AG04450 (cell line): ENCODE measurements at regions not wholly inside any gene's neighbourhood (a gene's known extent, or its start where the extent isn't known, plus 50 kb on each side); places are given as distances from the start of the nearest gene placed in this dataset.

Experiments used
- CTCF ChIA-PET: fragments of 300-600, 350-600 bp; formaldehyde crosslinking; extraction: SDS; loops from one replicate; lab custom pipeline; 2022; ENCODE audit warnings: antibody characterized with exemption, inconsistent platforms; lab: Charles Lee
- POLR2A ChIA-PET: fragments of 350-600 bp; formaldehyde crosslinking; extraction: SDS; loops from one replicate; lab custom pipeline; 2021; ENCODE audit warnings: antibody characterized with exemption, inconsistent platforms; lab: Yijun Ruan, JAX
- DNase-seq: peaks from one replicate; pipeline ENCODE4 v3.0.0-alpha.2; 2011; ENCODE audit warnings: low read depth, low spot score
- H3K27ac ChIP-seq: one replicate; pipeline ENCODE4 v1.5.1; 2012; ENCODE audit warnings: low read depth, low read length, control low read depth
- H3K27me3 ChIP-seq: one replicate; pipeline ENCODE4 v1.6.0; 2012; ENCODE audit warnings: low read length; ENCODE audit not compliant: control insufficient read depth, insufficient read depth
- H3K4me3 ChIP-seq: 2 replicates; pipeline ENCODE4 v1.5.1; 2011; ENCODE audit warnings: mild to moderate bottlenecking, low read depth, low read length, control low read depth
- H3K9me3 ChIP-seq: 2 replicates; pipeline ENCODE4 v1.5.1; 2012; ENCODE audit warnings: low read length; ENCODE audit not compliant: control insufficient read depth, insufficient read depth
- TF ChIP-seq, protein P1 (sequence below): IDR thresholded peaks from 2 replicates; pipeline ENCODE4 v1.5.1; 2011; ENCODE audit warnings: low read depth, low read length, control low read depth, inconsistent platforms

DNA sequence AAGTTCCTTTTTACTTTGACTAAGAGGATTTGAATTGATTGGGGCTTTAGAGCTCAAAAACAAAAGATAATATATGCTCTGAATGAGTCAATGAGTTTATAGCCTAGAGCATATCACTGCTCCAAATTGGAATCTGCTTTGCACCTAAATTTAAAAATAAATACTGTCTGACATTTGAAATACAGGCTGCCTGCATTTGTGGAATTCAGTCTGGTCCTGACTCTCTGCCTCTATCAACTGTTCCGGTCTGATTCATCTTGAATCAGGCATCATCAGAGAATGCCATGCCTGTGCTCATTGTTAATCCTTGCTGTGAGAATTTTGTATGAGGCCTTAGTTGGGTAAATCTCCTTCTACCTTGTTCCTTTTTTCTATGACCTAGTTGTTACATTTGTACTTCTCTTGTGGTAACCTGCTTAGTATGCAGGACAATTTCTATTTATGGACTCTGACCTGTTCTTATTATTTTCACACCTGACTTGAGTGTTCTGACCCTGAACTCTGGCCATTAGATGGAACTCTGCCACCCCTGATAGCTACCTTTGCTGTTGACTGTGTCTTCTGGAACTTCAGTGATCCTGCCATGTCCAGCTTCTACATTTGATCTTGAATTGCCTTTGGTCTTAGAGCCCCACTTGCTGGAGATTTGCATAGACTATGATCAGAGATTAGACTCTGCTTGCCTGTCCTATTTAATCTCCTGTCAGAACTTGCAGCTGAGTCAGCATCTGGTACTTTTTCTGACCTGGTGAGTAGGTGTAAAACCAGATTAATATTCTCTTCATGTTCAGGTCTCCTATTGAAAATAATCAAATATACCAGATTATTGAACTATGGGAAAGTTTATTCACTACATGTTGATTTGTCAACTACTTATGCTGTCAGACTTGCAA lies 442.7 kb upstream of the HS3ST5 start:
- CTCF ChIA-PET, result no interaction called here
- H3K9me3 ChIP-seq, result no peaks in the 10 kb centered on the region
- DNase-seq, result no peak
- H3K27ac ChIP-seq, result no peak overlapping the region
- POLR2A ChIA-PET, result no interaction called here
- no peak overlapping the region for H3K4me3 ChIP-seq
- no peaks in the 10 kb centered on the region for H3K27me3 ChIP-seq
- TF ChIP-seq, protein P1, sequence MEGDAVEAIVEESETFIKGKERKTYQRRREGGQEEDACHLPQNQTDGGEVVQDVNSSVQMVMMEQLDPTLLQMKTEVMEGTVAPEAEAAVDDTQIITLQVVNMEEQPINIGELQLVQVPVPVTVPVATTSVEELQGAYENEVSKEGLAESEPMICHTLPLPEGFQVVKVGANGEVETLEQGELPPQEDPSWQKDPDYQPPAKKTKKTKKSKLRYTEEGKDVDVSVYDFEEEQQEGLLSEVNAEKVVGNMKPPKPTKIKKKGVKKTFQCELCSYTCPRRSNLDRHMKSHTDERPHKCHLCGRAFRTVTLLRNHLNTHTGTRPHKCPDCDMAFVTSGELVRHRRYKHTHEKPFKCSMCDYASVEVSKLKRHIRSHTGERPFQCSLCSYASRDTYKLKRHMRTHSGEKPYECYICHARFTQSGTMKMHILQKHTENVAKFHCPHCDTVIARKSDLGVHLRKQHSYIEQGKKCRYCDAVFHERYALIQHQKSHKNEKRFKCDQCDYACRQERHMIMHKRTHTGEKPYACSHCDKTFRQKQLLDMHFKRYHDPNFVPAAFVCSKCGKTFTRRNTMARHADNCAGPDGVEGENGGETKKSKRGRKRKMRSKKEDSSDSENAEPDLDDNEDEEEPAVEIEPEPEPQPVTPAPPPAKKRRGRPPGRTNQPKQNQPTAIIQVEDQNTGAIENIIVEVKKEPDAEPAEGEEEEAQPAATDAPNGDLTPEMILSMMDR, result no peak

GRCh38 chr6:114783783-114784182 lies 441.0 kb upstream of the HS3ST5 start:
- H3K9me3 ChIP-seq, result no peaks in the 10 kb centered on the region
- H3K27ac ChIP-seq, result no peak overlapping the region
- H3K27me3 ChIP-seq, result no peaks in the 10 kb centered on the region
- DNase-seq, result no peak
- TF ChIP-seq, protein P1, result no peak
- ChIA-PET POLR2A (no interaction called here), CTCF (no interaction called here)
- H3K4me3 ChIP-seq, result no peak overlapping the region

DNA sequence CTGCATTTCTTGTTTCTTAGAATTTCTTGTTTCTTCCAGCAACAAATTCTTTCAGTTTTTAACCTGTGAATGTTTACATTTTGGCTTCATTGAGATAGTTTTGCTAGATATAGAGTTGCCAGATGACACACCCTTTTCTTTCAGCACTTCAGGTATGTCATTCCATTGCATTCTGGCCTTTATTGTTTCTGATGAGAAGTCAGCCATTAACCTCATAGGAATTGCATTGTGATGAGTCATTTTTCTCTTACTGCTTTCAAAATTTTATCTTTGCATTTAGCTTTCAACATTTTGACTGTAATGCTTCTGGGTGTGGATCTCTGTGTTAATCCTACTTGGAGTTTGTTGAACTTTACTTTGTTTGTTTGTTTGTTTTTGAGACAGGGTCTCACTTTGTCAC lies 440.3 kb upstream of the HS3ST5 start:
- Histone ChIP-seq H3K9me3 (no peaks in the 10 kb centered on the region; the same call in 1 of the 2 replicates), H3K4me3 (no peak overlapping the region), H3K27ac (no peak overlapping the region), H3K27me3 (no peaks in the 10 kb centered on the region)
- TF ChIP-seq, protein P1, result no peak
- POLR2A ChIA-PET, result no interaction called here
- DNase-seq, result no peak
- CTCF ChIA-PET, result no interaction called here

DNA sequence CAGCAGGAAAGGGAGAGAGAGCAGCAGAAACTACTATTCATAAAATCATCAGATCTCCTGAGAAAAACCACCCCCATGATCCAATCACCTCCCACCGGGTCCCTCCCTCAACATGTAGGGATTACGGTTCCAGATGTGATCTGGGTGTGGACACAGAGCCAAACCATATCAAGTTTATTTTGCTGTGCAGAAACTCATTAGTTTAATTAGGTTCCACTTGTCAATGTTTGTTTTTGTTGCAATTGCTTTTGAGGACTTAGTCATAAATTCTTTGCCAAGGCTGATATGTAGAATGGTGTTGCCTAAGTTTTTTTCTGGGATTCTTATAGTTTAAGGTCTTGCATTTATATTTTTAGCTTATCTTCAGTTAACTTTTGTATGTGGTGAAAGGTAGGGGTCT lies 422.0 kb upstream of the HS3ST5 start:
- Histone ChIP-seq H3K4me3 (no peak overlapping the region), H3K27me3 (no peaks in the 10 kb centered on the region), H3K27ac (no peak overlapping the region), H3K9me3 (no peaks in the 10 kb centered on the region)
- TF ChIP-seq, protein P1, result no peak
- DNase-seq, result no peak
- POLR2A ChIA-PET, result no interaction called here
- CTCF ChIA-PET, result interaction anchor here (0.6 kb wide), 1 partner anchor 86 kb away, joined by 3 read pairs; no protein-coding TSS in a partner anchor

GRCh38 chr6:114762145-114762544 lies 419.3 kb upstream of the HS3ST5 start:
- Histone ChIP-seq H3K4me3 (no peak overlapping the region), H3K9me3 (no peaks in the 10 kb centered on the region), H3K27me3 (no peaks in the 10 kb centered on the region), H3K27ac (no peak overlapping the region)
- ChIA-PET POLR2A (no interaction called here), CTCF (no interaction called here)
- DNase-seq, result no peak
- TF ChIP-seq, protein P1, result no peak
